GM10266 (cell line): ENCODE measurements at regions not wholly inside any gene's neighbourhood (a gene's known extent, or its start where the extent isn't known, plus 50 kb on each side); places are given as distances from the start of the nearest gene placed in this dataset.

ENCODE experiments used
- DNase-seq: peaks from one replicate; pipeline ENCODE4 v3.0.0; 2012; ENCODE audit errors: extremely low spot score
- CTCF ChIP-seq: IDR thresholded peaks from 2 replicates; pipeline ENCODE4 v1.5.1; 2012; ENCODE audit warnings: mild to moderate bottlenecking, low read depth; ENCODE audit not compliant: control insufficient read depth, insufficient read depth; ENCODE audit errors: missing control alignments

- TF ChIP-seq CTCF: no peak
- DNase-seq: no peak
Measured at GRCh38 chr2:120859128-120859527, 123.5 kb downstream of the GLI2 start.

DNA sequence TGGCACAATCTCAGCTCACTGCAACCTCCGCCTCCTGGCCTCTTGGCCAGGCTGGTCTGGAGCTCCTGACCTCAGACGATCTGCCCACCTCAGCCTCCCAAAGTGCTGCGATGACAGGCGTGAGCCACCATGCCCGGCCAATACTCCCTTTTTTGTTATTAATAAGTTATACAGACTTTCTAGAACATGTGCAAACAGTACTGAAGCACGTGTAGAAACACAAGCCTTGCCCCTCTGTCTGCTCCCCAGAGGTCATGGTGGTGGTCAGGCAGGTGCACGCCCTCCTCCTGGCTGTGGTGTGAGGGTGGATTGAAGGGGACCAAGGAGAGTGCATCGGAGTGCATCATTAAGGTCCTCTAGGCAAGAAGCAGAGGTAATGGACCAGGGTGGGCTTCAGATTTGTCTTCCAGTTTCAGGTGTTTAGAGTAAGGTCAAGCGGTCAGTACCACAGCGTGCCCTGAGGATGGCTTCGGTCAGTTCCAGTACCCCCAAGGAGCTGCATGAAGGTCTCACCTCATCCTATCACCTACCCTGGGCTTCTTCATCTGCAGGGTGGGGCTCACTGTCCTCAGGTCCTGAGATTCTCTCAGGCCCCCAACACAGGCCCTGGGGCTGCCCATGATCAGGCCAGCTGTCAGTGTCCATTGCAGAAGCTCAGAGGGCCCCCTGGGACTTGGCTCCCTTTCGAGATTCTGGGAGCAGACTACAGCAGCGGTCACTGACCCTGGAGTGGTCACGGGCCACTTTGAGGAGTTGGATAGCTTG lies 124.3 kb downstream of the GLI2 start:
- no peak for TF ChIP-seq CTCF
- DNase-seq: no peak

- TF ChIP-seq CTCF: no peak
- no peak for DNase-seq
Measured at GRCh38 chr2:120860579-120860922, 124.9 kb downstream of the GLI2 start.

GRCh38 chr2:120861191-120861575 lies 125.5 kb downstream of the GLI2 start:
- no peak for DNase-seq
- TF ChIP-seq CTCF: no peak

GRCh38 chr2:120861576-120862191 lies 126.0 kb downstream of the GLI2 start:
- DNase-seq: no peak
- no peak for TF ChIP-seq CTCF

GRCh38 chr2:120862201-120863060 lies 126.8 kb downstream of the GLI2 start:
- DNase-seq: no peak
- TF ChIP-seq CTCF: no peak
